GM21786 (cell line): ENCODE measurements at regions not wholly inside any gene's neighbourhood (a gene's known extent, or its start where the extent isn't known, plus 50 kb on each side); places are given as distances from the start of the nearest gene placed in this dataset.

ENCODE experiments used
- ATAC-seq: cut with Tn5 transposase; IDR thresholded peaks from one replicate; pipeline ENCODE4 v1.9.1; 2021; ENCODE audit not compliant: unreplicated experiment

DNA sequence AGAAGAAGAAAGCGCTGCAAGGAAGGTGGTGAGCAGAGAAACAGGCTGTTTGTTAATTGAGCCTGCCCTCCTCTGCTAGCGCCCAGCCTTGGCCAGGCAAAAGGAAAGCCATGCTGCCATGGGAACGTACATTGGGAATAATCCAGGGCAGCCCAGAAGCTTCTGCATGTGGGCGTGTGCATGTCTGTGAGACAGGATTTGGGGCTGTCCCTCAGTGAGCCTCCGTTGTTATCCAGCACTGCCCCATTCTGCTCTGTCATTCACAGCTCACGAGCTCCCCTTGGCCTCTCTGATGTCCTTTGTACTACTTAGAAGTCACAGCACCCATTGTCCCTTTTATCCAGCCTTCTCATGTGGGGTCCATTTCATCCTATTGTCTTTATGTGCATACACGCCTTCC, 239.1 kb upstream of the ROPN1 start:
- no peak for ATAC-seq

GRCh38 chr3:124234852-124235252, 242.9 kb upstream of the ROPN1 start:
- no peak for ATAC-seq

GRCh38 chr3:124235446-124235845, 243.5 kb upstream of the ROPN1 start:
- ATAC-seq: no peak

DNA sequence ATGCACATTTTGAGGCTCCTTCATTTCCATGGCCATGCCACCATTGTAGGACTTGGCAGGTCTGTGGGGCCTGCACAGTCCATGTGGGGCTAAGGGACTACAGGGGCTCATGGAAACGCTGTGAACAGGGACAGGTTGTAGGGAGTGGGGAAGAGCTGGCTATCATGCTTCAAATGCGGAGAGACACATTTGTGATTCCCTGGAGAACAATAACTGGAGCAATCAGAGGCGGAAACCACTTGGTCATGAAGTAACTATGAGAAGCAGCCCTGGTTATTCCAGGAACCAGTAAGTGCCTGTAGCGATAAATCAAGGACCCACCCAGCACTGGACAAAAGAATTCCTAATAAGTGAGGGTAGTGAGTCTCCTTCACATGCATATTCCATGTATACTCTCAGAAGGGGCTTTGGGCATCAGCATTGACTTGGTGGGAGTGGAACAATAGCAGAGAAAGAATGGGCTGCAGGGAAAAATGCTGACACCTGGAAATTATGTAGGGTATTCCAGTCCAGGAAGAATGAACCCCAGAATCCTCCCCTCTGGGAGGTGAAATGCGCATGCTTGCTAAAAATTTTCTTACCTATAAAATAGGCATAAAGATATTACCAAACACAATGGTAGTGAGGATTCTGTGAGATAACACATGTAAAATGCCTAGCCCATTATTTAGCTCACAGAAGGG, 251.4 kb upstream of the ROPN1 start:
- no peak for ATAC-seq

- ATAC-seq: no peak
Observed at GRCh38 chr3:124246376-124246775, 254.5 kb upstream of the ROPN1 start.

- ATAC-seq: no peak
Observed at GRCh38 chr3:124246949-124247348, 255.0 kb upstream of the ROPN1 start.

DNA sequence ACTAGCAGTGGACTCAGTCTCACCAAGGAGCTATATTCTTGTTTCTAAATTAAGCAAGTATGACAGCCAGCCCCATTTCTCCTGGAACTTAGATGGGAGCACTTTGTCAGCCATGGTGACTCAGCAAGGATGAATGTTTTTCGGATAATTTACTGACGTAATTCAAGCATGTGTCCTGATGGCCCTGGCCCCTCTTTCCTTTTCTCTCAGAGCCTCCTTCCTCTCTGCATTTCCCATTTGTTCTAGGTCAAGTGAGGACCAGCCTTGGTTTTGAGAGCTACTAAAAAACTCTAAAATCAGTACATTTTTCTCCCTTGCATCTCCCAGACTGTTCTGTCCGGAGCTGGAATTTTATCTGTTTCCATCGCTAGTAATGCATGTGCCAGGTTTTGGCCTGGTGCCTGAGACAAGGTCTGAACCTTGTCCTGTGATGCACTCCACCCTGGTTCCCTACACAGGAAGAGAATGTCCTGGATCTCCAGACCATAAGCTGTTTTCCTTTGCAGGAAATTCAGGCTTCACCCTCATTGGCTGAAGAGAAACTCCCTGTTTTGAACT, 256.6 kb upstream of the ROPN1 start:
- no peak for ATAC-seq

GRCh38 chr3:124249038-124249437, 257.1 kb upstream of the ROPN1 start:
- no peak for ATAC-seq

DNA sequence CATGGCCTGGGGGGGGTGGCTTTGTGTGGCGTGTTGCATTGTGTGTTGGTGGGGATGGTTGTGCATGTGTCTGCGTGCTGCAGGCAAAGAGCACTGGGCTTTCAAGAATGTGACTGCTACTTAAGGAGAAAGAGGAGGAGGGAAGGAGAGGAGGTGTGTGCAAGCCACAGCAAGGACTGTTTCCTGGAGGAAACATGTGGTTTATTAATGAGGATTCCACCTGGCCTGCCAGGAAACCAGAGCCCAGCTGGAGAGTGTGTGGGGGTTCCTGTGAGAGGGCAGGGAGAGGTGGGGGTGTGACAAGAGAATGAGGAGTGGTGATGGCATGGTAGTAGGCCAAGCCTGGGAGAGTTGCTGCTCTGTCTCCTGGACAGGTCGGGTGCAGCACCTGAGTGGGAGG, 258.1 kb upstream of the ROPN1 start:
- no peak for ATAC-seq

- no peak for ATAC-seq
Observed at GRCh38 chr3:124256156-124256555, 264.2 kb upstream of the ROPN1 start.

DNA sequence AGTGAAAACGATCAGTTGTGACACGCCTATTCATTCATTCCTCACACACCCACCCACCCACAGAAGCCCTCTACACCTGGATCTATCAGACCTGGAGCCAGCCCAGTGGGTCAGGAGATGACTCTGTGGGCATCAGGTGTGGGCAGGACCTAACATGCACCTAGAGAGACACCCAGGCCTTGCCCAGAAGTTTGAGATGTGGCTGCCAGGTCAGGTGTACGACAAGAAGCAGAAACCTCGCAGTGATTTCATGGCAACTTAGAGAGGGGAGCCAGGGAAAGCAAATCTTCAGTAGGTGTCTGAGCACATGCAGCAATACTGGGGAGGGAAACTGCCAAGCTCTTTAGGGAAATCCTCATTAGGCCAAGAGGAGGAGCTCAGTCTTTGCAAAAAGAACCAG, 264.7 kb upstream of the ROPN1 start:
- no peak for ATAC-seq

GRCh38 chr3:124257336-124257864, 265.5 kb upstream of the ROPN1 start:
- no peak for ATAC-seq

DNA sequence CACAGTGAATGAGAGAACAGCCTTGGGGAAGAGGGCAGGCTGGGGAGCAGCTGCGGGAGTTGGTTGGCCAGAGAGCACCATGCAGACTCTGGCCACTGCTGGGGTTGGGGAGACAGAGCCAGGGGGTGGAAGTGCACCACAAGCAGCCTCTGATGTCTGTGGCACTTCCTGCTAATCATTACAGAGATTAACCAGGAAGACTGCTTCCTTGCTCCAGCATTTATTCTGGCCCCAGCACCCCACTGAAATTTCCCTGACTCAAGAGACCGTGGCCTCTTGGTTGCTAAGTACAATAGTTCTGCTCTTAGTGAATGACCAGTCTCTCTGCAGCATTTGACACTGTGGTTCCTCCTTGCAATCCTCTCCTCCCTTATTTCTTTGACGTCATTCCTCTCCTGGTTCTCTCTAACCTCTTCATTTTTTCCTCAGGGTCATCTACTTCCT, 266.2 kb upstream of the ROPN1 start:
- no peak for ATAC-seq

- no peak for ATAC-seq
Observed at GRCh38 chr3:124260206-124260915, 268.4 kb upstream of the ROPN1 start.

- ATAC-seq: no peak
Observed at GRCh38 chr3:124261306-124261705, 269.4 kb upstream of the ROPN1 start.

GRCh38 chr3:124263168-124263567, 271.2 kb upstream of the ROPN1 start:
- ATAC-seq: no peak

DNA sequence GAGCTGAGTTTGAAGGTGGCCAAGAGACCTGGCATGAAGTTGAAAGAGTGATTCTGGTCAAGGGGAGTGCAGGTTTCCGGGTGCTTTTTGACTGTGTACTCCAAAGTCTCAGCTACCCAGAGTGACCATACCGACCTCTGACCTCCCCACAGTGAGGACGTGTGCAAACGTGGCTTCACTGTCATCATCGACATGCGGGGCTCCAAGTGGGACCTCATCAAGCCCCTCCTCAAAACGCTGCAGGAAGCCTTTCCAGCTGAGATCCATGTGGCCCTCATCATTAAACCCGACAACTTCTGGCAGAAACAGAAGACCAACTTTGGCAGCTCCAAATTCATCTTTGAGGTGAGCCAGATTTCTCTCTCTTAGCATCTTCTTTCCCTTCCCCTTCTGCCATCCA, 272.4 kb upstream of the ROPN1 start:
- ATAC-seq: no peak

- no peak for ATAC-seq
Observed at GRCh38 chr3:124266487-124266886, 274.6 kb upstream of the ROPN1 start.

DNA sequence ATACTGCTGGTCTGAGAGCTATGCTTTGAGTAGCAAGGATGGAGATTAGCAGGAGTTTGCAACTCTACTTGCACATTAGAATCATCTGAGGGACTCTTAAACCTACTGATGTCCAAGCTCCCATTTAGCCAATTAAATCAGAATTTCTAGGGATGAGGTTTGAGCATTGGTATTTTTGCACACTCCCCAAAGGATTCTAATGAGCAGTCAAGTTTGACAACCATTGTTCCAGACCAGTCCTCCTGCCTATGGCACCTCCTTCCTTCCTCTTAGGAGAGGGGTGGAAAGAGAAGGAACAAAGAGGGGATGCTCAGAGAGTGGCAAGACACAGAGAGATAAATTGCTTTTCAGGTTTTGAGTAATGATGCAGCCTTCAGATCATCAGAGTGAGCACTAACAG, 275.5 kb upstream of the ROPN1 start:
- no peak for ATAC-seq

- no peak for ATAC-seq
Observed at GRCh38 chr3:124268355-124268754, 276.4 kb upstream of the ROPN1 start.

GRCh38 chr3:124269619-124270018, 277.7 kb upstream of the ROPN1 start:
- ATAC-seq: no peak

- ATAC-seq: no peak
Observed at GRCh38 chr3:124272605-124273151, 280.8 kb upstream of the ROPN1 start.
